Panc1 (cell line): ENCODE measurements at regions not wholly inside any gene's neighbourhood (a gene's known extent, or its start where the extent isn't known, plus 50 kb on each side); places are given as distances from the start of the nearest gene placed in this dataset.

Source experiments
- ATAC-seq: fragments of 200-7000 bp; cut with Tn5 transposase; 2 replicates; pipeline ENCODE4 v1.9.1; 2020; ENCODE audit warnings: mild to moderate bottlenecking, moderate library complexity
- BruUV-seq: library from RNA; stranded (reverse); fragments of 400-500 nt; replicated peaks from 2 replicates; lab custom pipeline; 2021; lab: Mats Ljungman, UMichigan
- CTCF ChIA-PET: fragments of 300-600 bp; sonication (Branson Sonifier 250); formaldehyde crosslinking; loops from one replicate; lab custom pipeline; 2022; ENCODE audit warnings: antibody characterized with exemption; lab: Charles Lee
- POLR2A ChIA-PET: fragments of 300-600 bp; sonication (Branson Sonifier 250); formaldehyde crosslinking; loops from one replicate; lab custom pipeline; 2022; ENCODE audit warnings: antibody characterized with exemption; lab: Charles Lee
- DNase-seq: peaks from one replicate; pipeline ENCODE4 v3.0.0-alpha.2; 2010; ENCODE audit warnings: low read depth, low spot score
- H3K27ac ChIP-seq: 2 replicates; pipeline ENCODE4 v1.5.1; 2011; ENCODE audit warnings: mild to moderate bottlenecking, low read length, inconsistent platforms
- H3K27me3 ChIP-seq: fragments of 200-500 bp; sonication (Bioruptor generic); 2 replicates; pipeline ENCODE4 v1.6.0; 2014; ENCODE audit warnings: low read length, inconsistent platforms; ENCODE audit not compliant: control insufficient read depth, insufficient read depth
- H3K36me3 ChIP-seq: fragments of 200-500 bp; sonication (Bioruptor generic); 2 replicates; pipeline ENCODE4 v1.5.1; 2014; ENCODE audit warnings: inconsistent platforms, mild to moderate bottlenecking, low read length, moderate library complexity; ENCODE audit not compliant: control insufficient read depth, insufficient read depth
- H3K4me1 ChIP-seq: 2 replicates; pipeline ENCODE4 v1.5.1; 2011; ENCODE audit warnings: inconsistent platforms, mild to moderate bottlenecking, low read length, moderate library complexity; ENCODE audit not compliant: control insufficient read depth, insufficient read depth
- H3K4me3 ChIP-seq, 2 experiments: 2 replicates each; pipeline ENCODE4 v1.5.1; 2011 to 2012; ENCODE audit warnings: low read depth in 2 of 2, low read length in 2 of 2, mild to moderate bottlenecking in 2 of 2, inconsistent platforms in 1 of 2, moderate library complexity in 1 of 2
- H3K9me3 ChIP-seq: fragments of 200-500 bp; sonication (Bioruptor generic); 2 replicates; pipeline ENCODE4 v1.5.1; 2014; ENCODE audit warnings: low read depth, mild to moderate bottlenecking, inconsistent platforms, low read length, moderate library complexity; ENCODE audit not compliant: control insufficient read depth, insufficient read depth
- POLR2AphosphoS5 ChIP-seq: IDR thresholded peaks from 2 replicates; pipeline ENCODE4 v1.6.1; 2012; ENCODE audit warnings: mild to moderate bottlenecking, low read depth, low read length, moderate library complexity
- SIN3A ChIP-seq: IDR thresholded peaks from 2 replicates; pipeline ENCODE4 v1.6.1; 2012; ENCODE audit warnings: low read depth, mild to moderate bottlenecking, low read length, moderate library complexity, borderline replicate concordance; ENCODE audit not compliant: insufficient read depth
- TCF7L2 ChIP-seq: IDR thresholded peaks from 2 replicates; pipeline ENCODE4 v1.6.1; 2011; ENCODE audit warnings: mild to moderate bottlenecking, low read depth, low read length, inconsistent platforms
- in situ Hi-C: cut with HindIII; loops from 2 replicates; pipeline ENCODE4 v1.10.0; 2016; ENCODE audit warnings: low sequenced_read_pairs, low pct_unique_long_range_greater_than_20kb
- intact Hi-C: fragments of 100-400 bp; cut with micrococcal nuclease; formaldehyde crosslinking; loops from one replicate; pipeline ENCODE4 v1.10.0; 2022; ENCODE audit not compliant: unreplicated experiment
- TF ChIP-seq, protein P1 (sequence below), 2 experiments: IDR thresholded peaks; 2 replicates each; pipeline ENCODE4 v1.6.1; 2011 to 2012; ENCODE audit warnings: low read depth in 2 of 2, control low read depth in 1 of 2, low read length in 1 of 2, mild to moderate bottlenecking in 1 of 2, moderate library complexity in 1 of 2; ENCODE audit not compliant: insufficient read depth in 1 of 2
- TF ChIP-seq, protein P2 (sequence below): fragments of 450-650 bp; IDR thresholded peaks from 2 replicates; pipeline ENCODE4 v1.5.1; 2017; ENCODE audit warnings: mild to moderate bottlenecking

DNA sequence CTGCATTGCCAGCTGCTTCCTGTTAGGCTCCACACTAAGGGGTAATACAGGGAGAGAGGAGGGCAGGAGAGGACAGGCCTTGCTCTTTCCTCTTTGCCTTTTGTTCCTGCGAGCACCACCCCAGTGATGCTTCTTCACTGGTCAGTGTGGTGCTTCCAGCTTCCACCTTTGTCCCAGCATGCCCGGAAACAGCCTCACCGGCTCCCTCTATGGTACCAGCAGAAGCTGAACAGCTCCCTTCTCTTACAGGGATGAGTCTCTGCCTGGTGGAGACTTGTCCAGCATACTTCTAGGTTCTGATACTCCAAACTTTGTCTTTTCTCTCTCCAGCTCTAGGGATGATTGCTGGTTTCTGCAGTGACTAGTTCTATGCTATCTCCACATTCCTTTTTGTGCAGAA lies 413.3 kb downstream of the TSN start:
- TF ChIP-seq SIN3A (no peak), POLR2AphosphoS5 (no peak), TCF7L2 (no peak)
- TF ChIP-seq, protein P1, sequence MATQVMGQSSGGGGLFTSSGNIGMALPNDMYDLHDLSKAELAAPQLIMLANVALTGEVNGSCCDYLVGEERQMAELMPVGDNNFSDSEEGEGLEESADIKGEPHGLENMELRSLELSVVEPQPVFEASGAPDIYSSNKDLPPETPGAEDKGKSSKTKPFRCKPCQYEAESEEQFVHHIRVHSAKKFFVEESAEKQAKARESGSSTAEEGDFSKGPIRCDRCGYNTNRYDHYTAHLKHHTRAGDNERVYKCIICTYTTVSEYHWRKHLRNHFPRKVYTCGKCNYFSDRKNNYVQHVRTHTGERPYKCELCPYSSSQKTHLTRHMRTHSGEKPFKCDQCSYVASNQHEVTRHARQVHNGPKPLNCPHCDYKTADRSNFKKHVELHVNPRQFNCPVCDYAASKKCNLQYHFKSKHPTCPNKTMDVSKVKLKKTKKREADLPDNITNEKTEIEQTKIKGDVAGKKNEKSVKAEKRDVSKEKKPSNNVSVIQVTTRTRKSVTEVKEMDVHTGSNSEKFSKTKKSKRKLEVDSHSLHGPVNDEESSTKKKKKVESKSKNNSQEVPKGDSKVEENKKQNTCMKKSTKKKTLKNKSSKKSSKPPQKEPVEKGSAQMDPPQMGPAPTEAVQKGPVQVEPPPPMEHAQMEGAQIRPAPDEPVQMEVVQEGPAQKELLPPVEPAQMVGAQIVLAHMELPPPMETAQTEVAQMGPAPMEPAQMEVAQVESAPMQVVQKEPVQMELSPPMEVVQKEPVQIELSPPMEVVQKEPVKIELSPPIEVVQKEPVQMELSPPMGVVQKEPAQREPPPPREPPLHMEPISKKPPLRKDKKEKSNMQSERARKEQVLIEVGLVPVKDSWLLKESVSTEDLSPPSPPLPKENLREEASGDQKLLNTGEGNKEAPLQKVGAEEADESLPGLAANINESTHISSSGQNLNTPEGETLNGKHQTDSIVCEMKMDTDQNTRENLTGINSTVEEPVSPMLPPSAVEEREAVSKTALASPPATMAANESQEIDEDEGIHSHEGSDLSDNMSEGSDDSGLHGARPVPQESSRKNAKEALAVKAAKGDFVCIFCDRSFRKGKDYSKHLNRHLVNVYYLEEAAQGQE (IDR thresholded peaks at IDR 0.05; ENCODE audit: insufficient read depth in 1 of 2, low read depth in 2 of 2, low read length in 1 of 2): no peak
- TF ChIP-seq, protein P2, sequence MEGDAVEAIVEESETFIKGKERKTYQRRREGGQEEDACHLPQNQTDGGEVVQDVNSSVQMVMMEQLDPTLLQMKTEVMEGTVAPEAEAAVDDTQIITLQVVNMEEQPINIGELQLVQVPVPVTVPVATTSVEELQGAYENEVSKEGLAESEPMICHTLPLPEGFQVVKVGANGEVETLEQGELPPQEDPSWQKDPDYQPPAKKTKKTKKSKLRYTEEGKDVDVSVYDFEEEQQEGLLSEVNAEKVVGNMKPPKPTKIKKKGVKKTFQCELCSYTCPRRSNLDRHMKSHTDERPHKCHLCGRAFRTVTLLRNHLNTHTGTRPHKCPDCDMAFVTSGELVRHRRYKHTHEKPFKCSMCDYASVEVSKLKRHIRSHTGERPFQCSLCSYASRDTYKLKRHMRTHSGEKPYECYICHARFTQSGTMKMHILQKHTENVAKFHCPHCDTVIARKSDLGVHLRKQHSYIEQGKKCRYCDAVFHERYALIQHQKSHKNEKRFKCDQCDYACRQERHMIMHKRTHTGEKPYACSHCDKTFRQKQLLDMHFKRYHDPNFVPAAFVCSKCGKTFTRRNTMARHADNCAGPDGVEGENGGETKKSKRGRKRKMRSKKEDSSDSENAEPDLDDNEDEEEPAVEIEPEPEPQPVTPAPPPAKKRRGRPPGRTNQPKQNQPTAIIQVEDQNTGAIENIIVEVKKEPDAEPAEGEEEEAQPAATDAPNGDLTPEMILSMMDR: no peak

DNA sequence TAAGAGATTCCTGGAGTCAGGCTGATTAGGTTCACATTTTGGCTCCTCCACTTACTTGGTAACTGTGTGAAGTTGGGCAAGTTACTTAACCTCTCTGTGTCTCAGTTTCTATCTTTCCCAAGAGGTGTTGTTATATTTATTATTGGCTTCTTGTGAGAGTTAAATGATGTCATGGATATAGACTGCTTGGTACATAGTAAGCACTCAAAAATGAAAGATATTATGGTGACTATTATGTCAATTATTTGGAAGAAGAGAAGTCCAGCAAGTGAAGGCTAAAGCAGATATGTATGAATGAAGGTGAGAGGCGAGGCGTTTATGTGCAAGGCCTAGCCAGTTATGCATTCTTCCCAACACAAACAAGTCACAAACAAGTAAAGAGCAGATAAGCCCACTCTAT lies 417.4 kb downstream of the TSN start:
- ChIA-PET CTCF (no interaction called here), POLR2A (no interaction called here)
- in situ Hi-C loops: no loop called here
- H3K36me3 ChIP-seq: no peaks in the 10 kb centered on the region
- ATAC-seq (no peak), DNase-seq (no peak)
- intact Hi-C loops: no loop called here
- no peaks in the 10 kb centered on the region for H3K4me1 ChIP-seq
- TF ChIP-seq, protein P1 (IDR thresholded peaks at IDR 0.05; ENCODE audit: insufficient read depth in 1 of 2, low read depth in 2 of 2, low read length in 1 of 2): no peak
- TF ChIP-seq SIN3A (no peak), POLR2AphosphoS5 (no peak), TCF7L2 (no peak)
- TF ChIP-seq, protein P2: no peak
- BruUV-seq: no TSS peak
- no peaks in the 10 kb centered on the region for H3K9me3 ChIP-seq
- H3K4me3 ChIP-seq: no peak overlapping the region
- H3K27ac ChIP-seq: no peak overlapping the region
- H3K27me3 ChIP-seq: no peaks in the 10 kb centered on the region

More for the DNA sequence above, 413.3 kb downstream of the TSN start:
- Histone ChIP-seq H3K9me3 (no peaks in the 10 kb centered on the region), H3K27ac (no peak overlapping the region), H3K27me3 (no peaks in the 10 kb centered on the region; the same call in 1 of the 2 replicates), H3K36me3 (no peaks in the 10 kb centered on the region), H3K4me1 (no peaks in the 10 kb centered on the region), H3K4me3 (no peak overlapping the region)
- ChIA-PET POLR2A (no interaction called here), CTCF (no interaction called here)
- in situ Hi-C loops: no loop called here
- DNase-seq: no peak
- no peak for ATAC-seq
- BruUV-seq: no TSS peak
- intact Hi-C loops: no loop called here
